Sigmoid colon (tissue), 6 donors: ENCODE measurements at regions not wholly inside any gene's neighbourhood (a gene's known extent, or its start where the extent isn't known, plus 50 kb on each side); places are given as distances from the start of the nearest gene placed in this dataset.
"Not testable (repeated sequence)": the region's sequence is repeated elsewhere in the genome, so short reads cannot be mapped to it uniquely, and the experiment has no call there.

Experiments
- DNase-seq: peaks from one replicate; pipeline ENCODE4 v3.0.0-alpha.2; 2019
- H3K27ac ChIP-seq, 4 donors: fragments of 200-600 bp; sonication (generic); one replicate each; pipeline ENCODE4 v1.5.1; 2016 to 2019; ENCODE audit warnings: mild to moderate bottlenecking in 1 of 4
- H3K27me3 ChIP-seq, 3 donors: fragments of 200-600 bp; sonication (generic); one replicate each; pipeline ENCODE4 v1.5.1; 2019; ENCODE audit warnings: mild to moderate bottlenecking in 1 of 3
- H3K36me3 ChIP-seq, 4 donors: fragments of 200-600 bp; sonication (generic); one replicate each; pipeline ENCODE4 v1.5.1; 2016 to 2019
- H3K4me1 ChIP-seq, 4 donors: fragments of 200-600 bp; sonication (generic); one replicate each; pipeline ENCODE4 v1.5.1; 2017 to 2019
- H3K4me3 ChIP-seq, 4 donors: fragments of 200-600 bp; sonication (generic); one replicate each; pipeline ENCODE4 v1.5.1; 2017 to 2019; ENCODE audit warnings: mild to moderate bottlenecking in 2 of 4, moderate library complexity in 1 of 4
- H3K9me3 ChIP-seq, 4 donors: fragments of 200-600 bp in 3 of 4; sonication (generic) in 3 of 4; one replicate each; pipeline versions ENCODE4 v1.5.1 to v1.6.1; 2013 to 2019
- EP300 ChIP-seq, 4 donors: sonication (generic); formaldehyde crosslinking; IDR thresholded peaks; one replicate each; pipeline ENCODE4 v1.6.1; 2017; ENCODE audit warnings: antibody characterized with exemption in 4 of 4
- POLR2A ChIP-seq, 2 donors: fragments of 450-650 bp; IDR thresholded peaks; one replicate each; pipeline ENCODE4 v1.6.1; 2016; ENCODE audit warnings: antibody characterized with exemption in 2 of 2, mild to moderate bottlenecking in 2 of 2, moderate library complexity in 2 of 2
- POLR2AphosphoS5 ChIP-seq, 4 donors: sonication (generic); formaldehyde crosslinking; IDR thresholded peaks; one replicate each; pipeline ENCODE4 v1.6.1; 2017; ENCODE audit warnings: antibody characterized with exemption in 4 of 4
- WGBS, 2 donors: extraction: QIAGEN DNeasy Blood & Tissue Kit; methylation state at CpG; one replicate each; pipeline ENCODE4 v1.1.7; 2013; 5-methylcytosine and 5-hydroxymethylcytosine counted together
- intact Hi-C: fragments of 100-400 bp; cut with DNase I; formaldehyde crosslinking; loops from one replicate; pipeline ENCODE4 v1.15.1; 2023
- TF ChIP-seq, protein P1 (sequence below), 4 experiments: fragments of 450-650 bp in 3 of 4; fragments of 200-600 bp in 1 of 4; IDR thresholded peaks; one replicate each; pipeline ENCODE4 v1.5.1; 2016 to 2019; ENCODE audit warnings: antibody characterized with exemption in 4 of 4, mild to moderate bottlenecking in 3 of 4, moderate library complexity in 2 of 4
- donor health status: healthy with polysubstance abuse.
- donor health status: healthy.

DNA sequence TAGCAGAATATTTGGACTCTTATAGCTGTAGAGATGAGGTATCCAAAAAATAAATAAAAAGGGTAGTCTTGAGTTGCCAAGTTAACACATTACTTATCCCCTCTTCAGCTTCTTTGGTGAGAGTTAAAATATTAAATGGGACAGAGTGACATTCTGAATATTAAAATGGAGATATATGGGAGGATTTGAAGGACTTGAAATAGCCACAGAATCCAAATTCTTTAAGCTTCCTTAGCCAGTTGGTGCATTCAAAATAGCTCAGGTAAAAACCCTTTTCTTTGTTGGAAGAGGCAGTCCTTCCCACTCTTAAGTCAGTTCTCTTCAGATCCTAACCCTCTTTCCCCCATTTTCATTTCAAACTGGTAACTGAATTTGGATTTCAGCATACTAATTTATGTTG lies 130.1 kb upstream of the KLF12 start:
- H3K27me3 ChIP-seq: no peaks in the 10 kb centered on the region
- no peak for DNase-seq
- no peaks in the 10 kb centered on the region for H3K36me3 ChIP-seq
- no peaks in the 10 kb centered on the region for H3K9me3 ChIP-seq
- no peaks in the 10 kb centered on the region for H3K4me1 ChIP-seq
- H3K27ac ChIP-seq: no peak overlapping the region
- TF ChIP-seq EP300 (IDR thresholded peaks at IDR 0.05): no peak
- TF ChIP-seq, protein P1, sequence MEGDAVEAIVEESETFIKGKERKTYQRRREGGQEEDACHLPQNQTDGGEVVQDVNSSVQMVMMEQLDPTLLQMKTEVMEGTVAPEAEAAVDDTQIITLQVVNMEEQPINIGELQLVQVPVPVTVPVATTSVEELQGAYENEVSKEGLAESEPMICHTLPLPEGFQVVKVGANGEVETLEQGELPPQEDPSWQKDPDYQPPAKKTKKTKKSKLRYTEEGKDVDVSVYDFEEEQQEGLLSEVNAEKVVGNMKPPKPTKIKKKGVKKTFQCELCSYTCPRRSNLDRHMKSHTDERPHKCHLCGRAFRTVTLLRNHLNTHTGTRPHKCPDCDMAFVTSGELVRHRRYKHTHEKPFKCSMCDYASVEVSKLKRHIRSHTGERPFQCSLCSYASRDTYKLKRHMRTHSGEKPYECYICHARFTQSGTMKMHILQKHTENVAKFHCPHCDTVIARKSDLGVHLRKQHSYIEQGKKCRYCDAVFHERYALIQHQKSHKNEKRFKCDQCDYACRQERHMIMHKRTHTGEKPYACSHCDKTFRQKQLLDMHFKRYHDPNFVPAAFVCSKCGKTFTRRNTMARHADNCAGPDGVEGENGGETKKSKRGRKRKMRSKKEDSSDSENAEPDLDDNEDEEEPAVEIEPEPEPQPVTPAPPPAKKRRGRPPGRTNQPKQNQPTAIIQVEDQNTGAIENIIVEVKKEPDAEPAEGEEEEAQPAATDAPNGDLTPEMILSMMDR (IDR thresholded peaks at IDR 0.05): no peak
- no peak for TF ChIP-seq POLR2AphosphoS5 (IDR thresholded peaks at IDR 0.05)
- TF ChIP-seq POLR2A (IDR thresholded peaks at IDR 0.05): no peak
- intact Hi-C loops: no loop called here
- no peak overlapping the region for H3K4me3 ChIP-seq

DNA sequence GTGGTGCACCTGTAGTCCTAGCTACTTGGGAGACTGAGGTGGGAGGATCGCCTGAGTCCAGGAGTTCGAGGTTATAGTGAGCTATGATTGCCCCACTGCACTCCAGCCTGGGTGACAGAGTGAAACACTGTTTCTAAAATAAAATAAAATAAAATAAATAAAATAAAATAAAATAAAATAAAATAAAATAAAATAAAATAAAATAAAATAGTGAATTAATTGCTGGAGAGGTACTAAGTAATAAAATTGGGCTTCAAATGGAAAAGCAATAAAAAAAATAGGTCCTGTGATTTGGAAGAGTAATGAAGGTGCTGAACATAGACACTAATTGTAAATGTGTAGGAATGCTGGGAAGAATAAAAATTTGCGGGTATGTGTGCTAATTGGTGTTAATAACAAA lies 126.2 kb upstream of the KLF12 start:
- 95% methylated on average over 3 of the region's 3 CpGs for WGBS, 2 donors
- H3K4me3 ChIP-seq, DNase-seq, intact Hi-C loops, H3K4me1 ChIP-seq, H3K27me3 ChIP-seq, H3K27ac ChIP-seq, H3K36me3 ChIP-seq, H3K9me3 ChIP-seq: not testable (repeated sequence)

DNA sequence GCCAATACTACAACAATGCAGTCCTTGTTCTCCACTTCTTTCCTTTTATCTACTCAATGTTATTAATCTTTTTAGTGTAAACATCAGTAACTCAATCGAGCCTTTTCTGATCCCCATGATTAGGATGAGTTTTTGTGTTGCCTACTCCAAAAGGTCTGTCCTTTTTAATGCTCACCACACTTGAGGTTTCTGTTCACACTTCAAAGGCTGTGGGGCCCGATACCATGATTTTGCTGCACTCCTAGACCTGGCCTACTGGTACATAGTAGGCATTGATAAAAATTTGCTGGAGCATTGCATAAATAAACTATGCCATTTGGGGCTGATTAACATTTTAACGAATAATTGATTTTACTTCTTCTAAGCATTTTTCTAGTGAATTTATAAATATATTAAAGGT lies 125.4 kb upstream of the KLF12 start:
- Histone ChIP-seq H3K27ac (no peak overlapping the region), H3K4me3 (no peak overlapping the region), H3K27me3 (no peaks in the 10 kb centered on the region), H3K4me1 (no peaks in the 10 kb centered on the region), H3K36me3 (no peaks in the 10 kb centered on the region), H3K9me3 (no peaks in the 10 kb centered on the region)
- TF ChIP-seq POLR2AphosphoS5 (IDR thresholded peaks at IDR 0.05) (no peak), POLR2A (IDR thresholded peaks at IDR 0.05) (no peak), EP300 (IDR thresholded peaks at IDR 0.05) (no peak)
- TF ChIP-seq, protein P1 (IDR thresholded peaks at IDR 0.05): no peak
- no peak for DNase-seq
- intact Hi-C loops: no loop called here
- WGBS, 2 donors: 71 to 76% methylated on average over 3 of the region's 3 CpGs

DNA sequence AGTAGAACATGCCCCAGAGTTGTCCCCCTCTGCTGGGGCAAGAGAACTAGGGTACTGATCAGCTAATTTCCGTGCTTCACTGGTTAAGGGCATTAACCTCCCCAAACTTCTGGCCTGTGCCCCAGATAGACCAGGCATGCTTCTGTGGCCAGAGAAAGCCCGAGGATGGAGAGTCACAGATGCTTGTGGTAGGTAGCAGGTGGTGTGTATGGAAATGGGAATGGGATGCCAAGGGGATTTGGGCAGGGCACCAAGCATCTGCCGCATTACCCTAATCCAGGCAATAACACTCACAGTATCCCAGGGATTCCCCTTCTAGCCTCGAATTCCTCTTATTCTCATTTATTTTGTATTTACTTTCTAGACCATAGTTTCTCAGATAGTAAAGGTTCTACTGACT lies 124.8 kb upstream of the KLF12 start:
- no peaks in the 10 kb centered on the region for H3K36me3 ChIP-seq
- intact Hi-C loops: no loop called here
- TF ChIP-seq EP300 (IDR thresholded peaks at IDR 0.05): no peak
- TF ChIP-seq POLR2A (IDR thresholded peaks at IDR 0.05): no peak
- no peak for TF ChIP-seq POLR2AphosphoS5 (IDR thresholded peaks at IDR 0.05)
- TF ChIP-seq, protein P1 (IDR thresholded peaks at IDR 0.05): no peak
- no peak for DNase-seq
- WGBS, 2 donors: 87 to 92% methylated on average over 4 of the region's 4 CpGs
- no peak overlapping the region for H3K4me3 ChIP-seq
- H3K27me3 ChIP-seq: no peaks in the 10 kb centered on the region
- H3K4me1 ChIP-seq: no peaks in the 10 kb centered on the region
- H3K27ac ChIP-seq: no peak overlapping the region
- no peaks in the 10 kb centered on the region for H3K9me3 ChIP-seq

DNA sequence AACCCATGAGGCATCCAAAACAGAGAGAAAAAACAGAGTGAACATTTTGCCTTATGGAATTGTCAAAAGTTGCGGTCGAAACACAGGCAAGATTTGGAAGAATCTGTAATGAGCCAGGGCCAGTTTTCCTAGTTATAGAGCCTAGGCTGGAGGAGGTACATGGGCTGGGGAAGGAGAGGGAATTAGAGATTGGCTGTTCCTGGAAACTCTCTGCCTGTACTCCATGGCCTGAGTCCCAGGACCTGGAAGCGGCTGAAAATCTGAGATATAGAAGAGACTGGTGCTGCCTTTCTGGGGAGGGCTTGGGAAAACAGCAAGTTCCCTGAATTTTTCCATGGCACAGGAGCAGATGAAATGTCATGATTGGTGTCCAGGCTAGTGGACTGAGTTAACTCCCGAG lies 122.8 kb upstream of the KLF12 start:
- H3K9me3 ChIP-seq: no peaks in the 10 kb centered on the region
- intact Hi-C loops: no loop called here
- H3K27ac ChIP-seq: no peak overlapping the region
- WGBS, 2 donors: 93 to 96% methylated on average over 4 of the region's 4 CpGs
- no peaks in the 10 kb centered on the region for H3K4me1 ChIP-seq
- H3K36me3 ChIP-seq: no peaks in the 10 kb centered on the region
- TF ChIP-seq, protein P1 (IDR thresholded peaks at IDR 0.05): no peak
- no peak for TF ChIP-seq EP300 (IDR thresholded peaks at IDR 0.05)
- TF ChIP-seq POLR2A (IDR thresholded peaks at IDR 0.05): no peak
- no peak for TF ChIP-seq POLR2AphosphoS5 (IDR thresholded peaks at IDR 0.05)
- no peak overlapping the region for H3K4me3 ChIP-seq
- no peaks in the 10 kb centered on the region for H3K27me3 ChIP-seq
- DNase-seq: no peak
